22Rv1 (cell line): ENCODE measurements at regions not wholly inside any gene's neighbourhood (a gene's known extent, or its start where the extent isn't known, plus 50 kb on each side); places are given as distances from the start of the nearest gene placed in this dataset.

ENCODE experiments used
- CTCF ChIP-seq: fragments of 450-650 bp; IDR thresholded peaks from 2 replicates; pipeline ENCODE4 v1.5.1; 2017; ENCODE audit warnings: mild to moderate bottlenecking
- ZFX ChIP-seq: fragments of 450-650 bp; IDR thresholded peaks from 2 replicates; pipeline ENCODE4 v1.6.1; 2017; ENCODE audit warnings: antibody characterized with exemption, borderline replicate concordance

- TF ChIP-seq ZFX (no peak), CTCF (no peak)
These were observed 106.5 kb upstream of the DAB2 start for GRCh38 chr5:39531306-39531705.
